IMR-90 (cell line): ENCODE measurements at regions not wholly inside any gene's neighbourhood (a gene's known extent, or its start where the extent isn't known, plus 50 kb on each side); places are given as distances from the start of the nearest gene placed in this dataset.

Source experiments
- ATAC-seq: fragments of 200-7000 bp; cut with Tn5 transposase; 2 replicates; pipeline ENCODE4 v1.9.1; 2020; ENCODE audit warnings: low read depth, mild to moderate bottlenecking, moderate library complexity
- BruUV-seq: library from RNA; stranded (reverse); fragments of 400-500 nt; replicated peaks from 2 replicates; lab custom pipeline; 2021; lab: Mats Ljungman, UMichigan
- CTCF ChIA-PET: fragments of 300-600 bp; formaldehyde crosslinking; extraction: SDS; loops from one replicate; lab custom pipeline; 2021; ENCODE audit warnings: antibody characterized with exemption; lab: Yijun Ruan, JAX
- POLR2A ChIA-PET: fragments of 300-600 bp; sonication (Branson Sonifier 250); formaldehyde crosslinking; loops from one replicate; lab custom pipeline; 2022; ENCODE audit warnings: antibody characterized with exemption; ENCODE audit not compliant: unreplicated experiment; lab: Charles Lee
- DNase-seq: peaks from one replicate; pipeline ENCODE4 v3.0.0; 2013
- H2AFZ ChIP-seq: replicated peaks from 2 replicates; pipeline ENCODE3; 2013; ENCODE audit warnings: low read length, mild to moderate bottlenecking; ENCODE audit not compliant: poor library complexity
- H2AK5ac ChIP-seq: 2 replicates; pipeline ENCODE4 v1.6.1; 2013; ENCODE audit warnings: low read depth, low read length, inconsistent platforms
- H2AK9ac ChIP-seq: replicated peaks from 2 replicates; pipeline ENCODE3; 2013; ENCODE audit warnings: mild to moderate bottlenecking, low read depth, low read length, moderate library complexity; ENCODE audit not compliant: poor library complexity
- H2BK120ac ChIP-seq: 2 replicates; pipeline ENCODE4 v1.6.1; 2013; ENCODE audit warnings: low read depth, low read length, inconsistent platforms
- H2BK15ac ChIP-seq: 3 replicates; pipeline ENCODE4 v1.6.1; 2013; ENCODE audit warnings: low read depth, low read length, inconsistent platforms
- H2BK20ac ChIP-seq: 2 replicates; pipeline ENCODE4 v1.6.1; 2013; ENCODE audit warnings: low read depth, mild to moderate bottlenecking, inconsistent platforms, low read length, moderate library complexity
- H2BK5ac ChIP-seq: 2 replicates; pipeline ENCODE4 v1.6.1; 2013; ENCODE audit warnings: mild to moderate bottlenecking, low read depth, low read length, inconsistent platforms; ENCODE audit not compliant: poor library complexity, severe bottlenecking
- H3K14ac ChIP-seq: replicated peaks from 2 replicates; pipeline ENCODE4 v1.6.1; 2013; ENCODE audit warnings: low read depth, low read length, inconsistent platforms
- H3K18ac ChIP-seq: 2 replicates; pipeline ENCODE4 v1.6.1; 2013; ENCODE audit warnings: low read depth, low read length, control low read depth
- H3K23ac ChIP-seq: 2 replicates; pipeline ENCODE4 v1.6.1; 2013; ENCODE audit warnings: low read depth, low read length, inconsistent platforms
- H3K27ac ChIP-seq: 2 replicates; pipeline ENCODE4 v1.5.1; 2013; ENCODE audit warnings: mild to moderate bottlenecking, control low read depth, low read length; ENCODE audit not compliant: insufficient read depth
- H3K27me3 ChIP-seq: 2 replicates; pipeline ENCODE4 v1.6.1; 2013; ENCODE audit warnings: low read length; ENCODE audit not compliant: control insufficient read depth, insufficient read depth
- H3K36me3 ChIP-seq: 2 replicates; pipeline ENCODE4 v1.6.1; 2013; ENCODE audit warnings: low read length, mixed read lengths; ENCODE audit not compliant: control insufficient read depth, insufficient read depth
- H3K4ac ChIP-seq: 2 replicates; pipeline ENCODE4 v1.6.1; 2013; ENCODE audit warnings: low read depth, low read length, inconsistent platforms
- H3K4me1 ChIP-seq: 2 replicates; pipeline ENCODE4 v1.6.1; 2013; ENCODE audit warnings: low read length, mixed read lengths; ENCODE audit not compliant: control insufficient read depth, insufficient read depth
- H3K4me2 ChIP-seq: 2 replicates; pipeline ENCODE4 v1.6.1; 2013; ENCODE audit warnings: low read depth, mild to moderate bottlenecking, control low read depth, low read length, moderate library complexity
- H3K4me3 ChIP-seq: 2 replicates; pipeline ENCODE4 v1.5.1; 2013; ENCODE audit warnings: low read depth, mild to moderate bottlenecking, control low read depth, low read length, moderate library complexity; ENCODE audit not compliant: insufficient read depth
- H3K56ac ChIP-seq: 2 replicates; pipeline ENCODE4 v1.6.1; 2013; ENCODE audit warnings: low read length, inconsistent platforms; ENCODE audit not compliant: insufficient read depth; ENCODE audit errors: extremely low read depth
- H3K79me1 ChIP-seq, 2 experiments: 2 replicates each; pipeline ENCODE4 v1.6.1; 2013; ENCODE audit warnings: low read length in 2 of 2, inconsistent platforms in 1 of 2, low read depth in 1 of 2
- H3K9ac ChIP-seq: 2 replicates; pipeline ENCODE4 v1.6.1; 2013; ENCODE audit warnings: low read depth, low read length, control low read depth
- H3K9me1 ChIP-seq: 2 replicates; pipeline ENCODE4 v1.6.1; 2013; ENCODE audit warnings: low read length, inconsistent platforms; ENCODE audit not compliant: insufficient read depth
- H3K9me3 ChIP-seq: 2 replicates; pipeline ENCODE4 v1.6.1; 2013; ENCODE audit warnings: low read length; ENCODE audit not compliant: control insufficient read depth, insufficient read depth
- H4K20me1 ChIP-seq: 2 replicates; pipeline ENCODE4 v1.6.1; 2013; ENCODE audit warnings: low read length, inconsistent platforms; ENCODE audit not compliant: insufficient read depth
- H4K5ac ChIP-seq: 2 replicates; pipeline ENCODE4 v1.6.1; 2013; ENCODE audit warnings: mild to moderate bottlenecking, low read depth, low read length, control low read depth
- H4K8ac ChIP-seq, 2 experiments: 2 replicates each; pipeline ENCODE4 v1.6.1; 2013; ENCODE audit warnings: low read depth in 2 of 2, low read length in 2 of 2, control low read depth in 1 of 2, inconsistent platforms in 1 of 2
- H4K91ac ChIP-seq: 2 replicates; pipeline ENCODE4 v1.6.1; 2013; ENCODE audit warnings: low read depth, low read length, inconsistent platforms; ENCODE audit not compliant: insufficient read depth
- CEBPB ChIP-seq: IDR thresholded peaks from 2 replicates; pipeline ENCODE4 v1.6.1; 2012; ENCODE audit warnings: low read depth, low read length, improper control_type of control experiment
- FOS ChIP-seq: fragments of 150-350 bp; IDR thresholded peaks from 2 replicates; pipeline ENCODE4 v1.6.1; 2016; ENCODE audit warnings: low read depth, low read length
- MAZ ChIP-seq: IDR thresholded peaks from 2 replicates; pipeline ENCODE4 v1.6.1; 2012; ENCODE audit warnings: low read depth, mild to moderate bottlenecking, low read length, improper control_type of control experiment, moderate library complexity, borderline replicate concordance
- MXI1 ChIP-seq: IDR thresholded peaks from 2 replicates; pipeline ENCODE4 v1.6.1; 2012; ENCODE audit warnings: low read depth, mild to moderate bottlenecking, low read length, moderate library complexity, borderline replicate concordance
- RAD21 ChIP-seq: IDR thresholded peaks from 2 replicates; pipeline ENCODE4 v1.6.1; 2012; ENCODE audit warnings: low read length, improper control_type of control experiment
- SMC3 ChIP-seq: fragments of 150-350 bp; IDR thresholded peaks from 2 replicates; pipeline ENCODE4 v1.6.1; 2016; ENCODE audit warnings: low read depth, mild to moderate bottlenecking, antibody characterized with exemption, low read length, moderate library complexity
- USF2 ChIP-seq: fragments of 150-350 bp; IDR thresholded peaks from 2 replicates; pipeline ENCODE4 v1.6.1; 2017; ENCODE audit warnings: mild to moderate bottlenecking, antibody characterized with exemption, low read length, low read depth
- WGBS, 2 experiments: methylation state at CpG; one replicate each; pipeline versions ENCODE4 v1.1.5 to v1.1.7; 2013; ENCODE audit warnings: missing lambda C conversion rate in 2 of 2; ENCODE audit not compliant: insufficient read length in 1 of 2; ENCODE audit errors: extremely low coverage in 2 of 2; 5-methylcytosine and 5-hydroxymethylcytosine counted together
- dilution Hi-C: fragments of 300-500 bp; cut with HindIII; formaldehyde crosslinking; loops from one replicate; pipeline ENCODE4 v1.14.3; 2018; ENCODE audit warnings: low sequenced_read_pairs; ENCODE audit not compliant: unreplicated experiment
- in situ Hi-C: fragments of 300-500 bp; cut with MboI; formaldehyde crosslinking; loops from 3 replicates; pipeline ENCODE4 v1.14.3; 2019; ENCODE audit warnings: low sequenced_read_pairs, inconsistent platforms, mixed read lengths
- intact Hi-C: fragments of 100-400 bp; cut with micrococcal nuclease; formaldehyde crosslinking; loops from 2 replicates; pipeline ENCODE4 v1.10.0; 2022
- TF ChIP-seq, protein P1 (sequence below): fragments of 150-350 bp; IDR thresholded peaks from 2 replicates; pipeline ENCODE4 v1.6.1; 2016; ENCODE audit warnings: low read depth, mild to moderate bottlenecking, low read length, moderate library complexity, borderline replicate concordance
- TF ChIP-seq, protein P2 (sequence below): conservative IDR thresholded peaks from 2 replicates; pipeline ENCODE4 v1.5.1; 2012; ENCODE audit warnings: mild to moderate bottlenecking, low read depth, low read length, improper control_type of control experiment

DNA sequence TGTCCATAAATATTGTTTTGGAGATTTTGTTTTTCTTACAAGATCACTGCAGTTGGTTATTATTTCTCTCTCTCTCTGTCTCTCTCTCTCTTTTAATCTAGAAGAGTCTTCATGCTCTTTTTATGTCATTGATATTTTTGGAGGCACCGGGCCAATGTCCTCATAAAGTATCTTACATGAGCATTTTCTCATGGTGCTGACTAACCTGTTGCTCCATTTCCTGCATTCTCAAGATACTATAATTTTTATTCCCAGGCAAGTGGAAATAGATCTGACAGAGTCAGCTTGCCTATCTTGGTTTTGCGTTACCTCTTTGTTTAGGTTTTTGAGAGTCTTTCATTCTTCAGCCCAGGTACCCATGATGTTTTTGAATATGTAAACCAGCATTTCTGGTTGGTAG is 938.8 kb upstream of the FBXO33 start:
- intact Hi-C loops (no loop called here), in situ Hi-C loops (no loop called here), dilution Hi-C loops (no loop called here)
- Histone ChIP-seq H4K20me1 (no peaks in the 10 kb centered on the region), H3K9me3 (no peaks in the 10 kb centered on the region), H3K79me1 (no peaks in the 10 kb centered on the region), H3K9me1 (no peaks in the 10 kb centered on the region), H3K9ac (no peak overlapping the region), H3K36me3 (no peaks in the 10 kb centered on the region), H2BK5ac (no peak overlapping the region), H2BK120ac (no peak overlapping the region), H3K56ac (no peak overlapping the region), H2AK5ac (no peak overlapping the region), H3K18ac (no peak overlapping the region), H3K14ac (no peak overlapping the region), H4K91ac (no peak overlapping the region), H3K4ac (no peak overlapping the region), H4K5ac (no peak overlapping the region), H2AFZ (no peak overlapping the region), H4K8ac (no peak overlapping the region), H3K23ac (no peak overlapping the region), H2AK9ac (no peak overlapping the region), H2BK20ac (no peak overlapping the region), H3K4me2 (no peak overlapping the region), H3K4me3 (no peak overlapping the region), H3K4me1 (no peaks in the 10 kb centered on the region), H3K27me3 (no peaks in the 10 kb centered on the region), H3K27ac (no peak overlapping the region), H2BK15ac (no peak overlapping the region)
- DNase-seq (no peak), ATAC-seq (no peak)
- ChIA-PET POLR2A (no interaction called here), CTCF (no interaction called here)
- WGBS, 2 experiments, result no CpG with 5 or more reads among the region's 2 CpGs
- no TSS peak for BruUV-seq
- TF ChIP-seq, protein P1, sequence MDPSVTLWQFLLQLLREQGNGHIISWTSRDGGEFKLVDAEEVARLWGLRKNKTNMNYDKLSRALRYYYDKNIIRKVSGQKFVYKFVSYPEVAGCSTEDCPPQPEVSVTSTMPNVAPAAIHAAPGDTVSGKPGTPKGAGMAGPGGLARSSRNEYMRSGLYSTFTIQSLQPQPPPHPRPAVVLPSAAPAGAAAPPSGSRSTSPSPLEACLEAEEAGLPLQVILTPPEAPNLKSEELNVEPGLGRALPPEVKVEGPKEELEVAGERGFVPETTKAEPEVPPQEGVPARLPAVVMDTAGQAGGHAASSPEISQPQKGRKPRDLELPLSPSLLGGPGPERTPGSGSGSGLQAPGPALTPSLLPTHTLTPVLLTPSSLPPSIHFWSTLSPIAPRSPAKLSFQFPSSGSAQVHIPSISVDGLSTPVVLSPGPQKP, result no peak
- TF ChIP-seq RAD21 (no peak), MXI1 (no peak), SMC3 (no peak), FOS (no peak), MAZ (no peak), USF2 (no peak), CEBPB (no peak)
- TF ChIP-seq, protein P2, sequence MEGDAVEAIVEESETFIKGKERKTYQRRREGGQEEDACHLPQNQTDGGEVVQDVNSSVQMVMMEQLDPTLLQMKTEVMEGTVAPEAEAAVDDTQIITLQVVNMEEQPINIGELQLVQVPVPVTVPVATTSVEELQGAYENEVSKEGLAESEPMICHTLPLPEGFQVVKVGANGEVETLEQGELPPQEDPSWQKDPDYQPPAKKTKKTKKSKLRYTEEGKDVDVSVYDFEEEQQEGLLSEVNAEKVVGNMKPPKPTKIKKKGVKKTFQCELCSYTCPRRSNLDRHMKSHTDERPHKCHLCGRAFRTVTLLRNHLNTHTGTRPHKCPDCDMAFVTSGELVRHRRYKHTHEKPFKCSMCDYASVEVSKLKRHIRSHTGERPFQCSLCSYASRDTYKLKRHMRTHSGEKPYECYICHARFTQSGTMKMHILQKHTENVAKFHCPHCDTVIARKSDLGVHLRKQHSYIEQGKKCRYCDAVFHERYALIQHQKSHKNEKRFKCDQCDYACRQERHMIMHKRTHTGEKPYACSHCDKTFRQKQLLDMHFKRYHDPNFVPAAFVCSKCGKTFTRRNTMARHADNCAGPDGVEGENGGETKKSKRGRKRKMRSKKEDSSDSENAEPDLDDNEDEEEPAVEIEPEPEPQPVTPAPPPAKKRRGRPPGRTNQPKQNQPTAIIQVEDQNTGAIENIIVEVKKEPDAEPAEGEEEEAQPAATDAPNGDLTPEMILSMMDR, result no peak
